Right atrium auricular region (tissue), 2 donors: ENCODE measurements at regions not wholly inside any gene's neighbourhood (a gene's known extent, or its start where the extent isn't known, plus 50 kb on each side); places are given as distances from the start of the nearest gene placed in this dataset.
"Not testable (repeated sequence)": the region's sequence is repeated elsewhere in the genome, so short reads cannot be mapped to it uniquely, and the experiment has no call there.

ENCODE experiments used
- DNase-seq: peaks from one replicate; pipeline ENCODE4 v3.0.0-alpha.2; 2019; ENCODE audit warnings: low spot score
- H3K27ac ChIP-seq, 2 donors: fragments of 200-600 bp; sonication (generic); 1 replicate in 1 of 2; 2 replicates in 1 of 2; pipeline ENCODE4 v1.5.1; 2016 to 2019
- H3K27me3 ChIP-seq, 2 donors: fragments of 200-600 bp; sonication (generic); one replicate each; pipeline versions ENCODE4 v1.5.1 to v1.6.0; 2017 to 2019
- H3K36me3 ChIP-seq: fragments of 200-600 bp; sonication (generic); one replicate; pipeline ENCODE4 v1.5.1; 2016
- H3K4me1 ChIP-seq, 2 donors: fragments of 200-600 bp; sonication (generic); one replicate each; pipeline versions ENCODE4 v1.5.1 to v1.6.0; 2017 to 2019
- H3K4me3 ChIP-seq, 2 donors: fragments of 200-600 bp; sonication (generic); 1 replicate in 1 of 2; 2 replicates in 1 of 2; pipeline ENCODE4 v1.5.1; 2017 to 2019; ENCODE audit warnings: mild to moderate bottlenecking in 1 of 2, moderate library complexity in 1 of 2
- H3K9me3 ChIP-seq, 2 donors: fragments of 200-600 bp; sonication (generic); one replicate each; pipeline ENCODE4 v1.5.1; 2019

DNA sequence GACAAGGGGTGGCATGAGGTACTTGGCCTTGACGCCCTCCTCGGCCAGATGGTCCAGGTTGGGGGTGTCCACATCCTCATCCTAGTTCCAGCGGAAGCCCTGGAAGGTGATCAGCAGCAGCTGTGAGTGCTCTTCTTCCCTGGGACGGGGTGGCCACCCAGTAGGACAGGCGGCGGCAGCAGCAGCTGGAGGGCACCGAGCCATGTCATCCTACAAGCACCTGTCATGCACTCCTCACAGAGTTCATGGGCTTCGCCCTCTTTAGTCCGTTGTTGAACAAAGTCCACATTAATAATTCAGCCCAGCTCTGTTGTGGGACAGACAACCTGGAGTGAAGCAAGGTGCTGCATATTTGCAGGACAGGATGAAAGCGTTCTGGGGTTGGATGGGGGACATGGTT is 153.4 kb upstream of the CCZ1B start:
- not testable (repeated sequence) for H3K36me3 ChIP-seq, DNase-seq, H3K9me3 ChIP-seq, H3K27ac ChIP-seq, H3K27me3 ChIP-seq, H3K4me3 ChIP-seq, H3K4me1 ChIP-seq

- not testable (repeated sequence) for H3K27ac ChIP-seq, H3K4me3 ChIP-seq, H3K27me3 ChIP-seq, H3K4me1 ChIP-seq, H3K9me3 ChIP-seq, DNase-seq, H3K36me3 ChIP-seq
Measured at GRCh38 chr7:6982375-6982774, 156.3 kb upstream of the CCZ1B start.

DNA sequence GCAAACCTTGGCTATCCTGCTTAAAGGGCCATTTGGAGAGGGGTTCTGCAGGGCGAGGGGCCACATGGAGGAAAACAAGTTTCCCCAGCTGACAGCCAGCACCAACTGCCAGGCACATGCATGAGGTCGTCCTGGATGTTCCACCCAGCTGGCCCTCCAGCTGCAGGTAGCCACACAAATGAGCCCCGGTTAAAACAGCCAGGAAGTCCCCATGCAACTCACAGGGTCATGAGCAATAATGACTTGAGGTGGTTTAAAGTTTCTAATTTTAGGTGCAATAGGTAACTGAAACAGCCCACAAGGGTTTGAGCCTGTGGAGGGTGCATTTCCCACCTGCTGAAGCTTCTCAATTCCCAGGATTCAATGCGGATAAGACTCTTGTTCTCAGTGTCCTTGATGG is 160.8 kb upstream of the CCZ1B start:
- not testable (repeated sequence) for H3K9me3 ChIP-seq, H3K27ac ChIP-seq, H3K4me1 ChIP-seq, H3K4me3 ChIP-seq, H3K36me3 ChIP-seq, DNase-seq, H3K27me3 ChIP-seq

- not testable (repeated sequence) for H3K27ac ChIP-seq, H3K9me3 ChIP-seq, H3K4me3 ChIP-seq, H3K27me3 ChIP-seq, H3K4me1 ChIP-seq, H3K36me3 ChIP-seq, DNase-seq
Measured at GRCh38 chr7:6988608-6989007, 162.5 kb upstream of the CCZ1B start.

DNA sequence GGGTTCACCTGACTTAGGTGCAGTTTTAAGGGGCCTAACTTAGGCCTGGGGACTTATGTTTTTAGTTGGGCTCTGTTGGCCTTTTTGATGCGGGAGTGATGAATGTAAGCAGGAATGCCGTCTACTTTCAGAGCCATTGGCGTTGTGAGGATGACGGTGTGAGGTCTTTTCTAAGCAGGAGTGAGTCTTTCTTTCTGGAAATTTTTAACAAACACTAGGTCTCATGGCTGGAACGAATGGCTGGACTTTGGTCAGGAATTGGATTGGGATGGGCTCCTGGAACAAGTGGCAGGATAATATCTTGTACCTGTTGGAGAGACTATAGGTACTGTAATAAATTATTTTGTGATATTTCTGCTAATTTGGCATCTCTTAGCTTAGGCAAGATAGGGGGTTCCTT is 163.9 kb upstream of the CCZ1B start:
- not testable (repeated sequence) for H3K9me3 ChIP-seq, H3K27ac ChIP-seq, DNase-seq, H3K4me3 ChIP-seq, H3K27me3 ChIP-seq, H3K4me1 ChIP-seq, H3K36me3 ChIP-seq

GRCh38 chr7:6990426-6991152 is 164.5 kb upstream of the CCZ1B start:
- not testable (repeated sequence) for H3K4me3 ChIP-seq, H3K9me3 ChIP-seq, H3K27ac ChIP-seq

DNA sequence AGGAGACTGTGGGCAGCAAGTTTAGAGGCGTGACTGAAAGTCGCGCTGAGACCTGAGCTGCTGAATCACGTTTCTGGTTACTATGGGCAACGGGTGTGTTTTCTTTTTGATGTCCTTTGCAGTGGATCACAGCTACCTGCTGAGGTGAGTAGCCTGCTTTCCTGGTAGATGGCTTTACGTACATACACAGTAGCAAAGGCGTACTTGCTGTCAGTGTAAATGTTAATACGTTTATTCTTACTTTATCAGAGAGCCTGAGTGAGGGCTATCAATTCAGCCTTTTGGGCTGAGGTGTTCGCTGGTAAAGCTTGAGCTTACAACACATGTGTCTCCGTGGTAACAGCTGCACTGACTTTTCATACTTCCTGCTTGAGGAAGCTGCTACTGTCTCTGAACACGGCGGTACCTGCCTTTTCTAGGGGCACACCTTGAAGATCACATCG is 165.1 kb upstream of the CCZ1B start:
- DNase-seq, H3K27ac ChIP-seq, H3K4me1 ChIP-seq, H3K9me3 ChIP-seq, H3K4me3 ChIP-seq, H3K36me3 ChIP-seq, H3K27me3 ChIP-seq: not testable (repeated sequence)

More at GRCh38 chr7:6990426-6991152, 164.5 kb upstream of the CCZ1B start:
- not testable (repeated sequence) for DNase-seq, H3K4me1 ChIP-seq, H3K36me3 ChIP-seq, H3K27me3 ChIP-seq

- DNase-seq, H3K9me3 ChIP-seq, H3K27ac ChIP-seq, H3K4me1 ChIP-seq, H3K27me3 ChIP-seq, H3K4me3 ChIP-seq, H3K36me3 ChIP-seq: not testable (repeated sequence)
Measured at GRCh38 chr7:6991686-6992085, 165.6 kb upstream of the CCZ1B start.

GRCh38 chr7:6992133-6992532 is 166.1 kb upstream of the CCZ1B start:
- not testable (repeated sequence) for H3K36me3 ChIP-seq, H3K9me3 ChIP-seq, H3K4me1 ChIP-seq, DNase-seq, H3K27me3 ChIP-seq, H3K27ac ChIP-seq, H3K4me3 ChIP-seq

DNA sequence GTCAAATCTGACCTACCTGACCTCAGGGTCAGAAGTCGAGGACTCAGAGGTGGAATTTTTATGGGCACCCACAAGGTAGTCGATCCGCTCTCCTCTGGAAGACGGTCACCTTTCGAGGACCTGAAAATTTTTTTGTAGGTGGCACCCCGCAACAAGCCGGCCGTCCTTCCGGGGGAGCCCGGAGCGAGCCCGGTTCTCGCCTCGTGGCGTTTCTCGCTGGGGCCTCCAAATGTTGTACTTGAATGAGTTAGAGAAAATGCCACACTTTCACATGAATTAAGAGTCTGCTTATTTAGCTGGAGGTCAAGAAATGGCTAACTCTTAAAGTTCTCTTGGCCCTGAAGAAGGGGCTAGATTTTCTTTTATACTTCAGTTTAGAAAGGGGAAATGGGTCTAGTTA is 169.0 kb upstream of the CCZ1B start:
- H3K4me1 ChIP-seq, H3K4me3 ChIP-seq, H3K9me3 ChIP-seq, DNase-seq, H3K27ac ChIP-seq, H3K27me3 ChIP-seq, H3K36me3 ChIP-seq: not testable (repeated sequence)

DNA sequence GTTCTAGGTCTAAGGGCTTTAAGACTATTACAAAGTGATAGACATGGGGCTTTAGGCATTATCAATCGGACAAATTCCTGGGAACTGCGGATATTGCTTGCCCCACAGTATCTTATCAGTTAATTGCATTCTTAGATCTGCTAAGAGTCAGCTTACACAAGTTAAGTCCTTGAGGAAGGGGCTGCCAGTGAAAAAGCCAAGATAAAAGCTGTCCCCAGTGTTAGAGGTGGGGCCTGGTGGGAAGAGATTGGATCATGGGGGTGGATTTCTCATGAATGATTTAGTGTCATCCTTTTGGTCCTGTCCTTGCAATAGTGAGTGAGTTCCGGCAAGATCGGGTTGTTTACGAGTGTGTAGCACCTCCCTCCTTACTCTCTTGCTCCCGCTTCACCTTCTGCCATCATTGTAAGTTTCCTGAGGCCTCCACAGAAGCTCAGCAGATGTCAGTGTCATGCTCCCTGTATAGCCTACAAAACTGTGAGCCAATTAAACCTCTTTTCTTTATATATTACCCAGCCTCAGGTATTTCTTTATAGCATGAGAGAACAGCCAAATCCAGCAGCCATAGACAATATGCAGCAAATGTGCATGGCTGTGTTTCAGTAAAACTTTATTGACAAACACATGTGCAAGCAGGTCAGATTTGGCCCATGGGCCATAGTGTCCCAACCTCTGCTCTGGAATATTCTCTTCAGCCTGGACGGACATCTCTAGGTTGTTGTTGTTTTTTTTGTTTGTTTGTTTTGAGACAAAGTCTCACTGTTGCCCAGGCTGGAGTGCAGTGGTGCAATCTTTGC is 169.6 kb upstream of the CCZ1B start:
- not testable (repeated sequence) for DNase-seq, H3K4me3 ChIP-seq, H3K9me3 ChIP-seq, H3K27ac ChIP-seq, H3K27me3 ChIP-seq, H3K4me1 ChIP-seq, H3K36me3 ChIP-seq

DNA sequence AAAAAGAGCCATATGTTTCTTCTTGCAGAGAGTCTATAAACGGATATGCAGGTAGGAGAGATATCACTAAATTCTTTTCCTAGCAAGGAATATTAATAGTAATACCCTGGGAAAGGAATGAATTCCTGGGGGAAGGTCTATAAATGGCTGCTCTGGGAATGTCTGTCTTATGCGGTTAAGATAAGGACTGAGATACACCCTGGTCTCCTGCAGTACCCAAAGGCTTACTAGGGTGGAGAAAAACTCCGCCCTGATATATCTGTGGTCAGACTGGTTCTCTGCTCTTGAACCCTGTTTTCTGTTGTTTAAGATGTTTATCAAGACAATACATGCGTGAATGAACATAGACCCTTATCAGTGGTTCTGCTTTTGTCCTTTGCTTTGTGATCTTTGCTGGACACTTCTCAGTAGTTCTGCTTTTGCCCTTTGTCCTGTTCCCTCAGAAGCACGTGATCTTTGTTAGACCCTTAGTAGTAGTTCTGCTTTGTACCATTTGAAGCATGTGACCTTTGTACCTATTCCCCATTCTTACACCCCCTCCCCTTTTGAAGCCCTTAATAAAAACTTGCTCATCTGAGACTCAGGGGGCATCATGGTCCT is 173.1 kb upstream of the CCZ1B start:
- H3K36me3 ChIP-seq, H3K27ac ChIP-seq, H3K4me1 ChIP-seq, H3K4me3 ChIP-seq, H3K9me3 ChIP-seq, H3K27me3 ChIP-seq, DNase-seq: not testable (repeated sequence)
